GM12878 (cell line): ENCODE measurements at regions not wholly inside any gene's neighbourhood (a gene's known extent, or its start where the extent isn't known, plus 50 kb on each side); places are given as distances from the start of the nearest gene placed in this dataset.

Experiments used
- ATAC-seq: fragments of 200-7000 bp; cut with Tn5 transposase; 3 replicates; pipeline ENCODE4 v1.9.1; 2020; ENCODE audit warnings: mild to moderate bottlenecking, moderate library complexity
- BruUV-seq: library from RNA; stranded (reverse); fragments of 400-500 nt; replicated peaks from 2 replicates; lab custom pipeline; 2021; lab: Mats Ljungman, UMichigan
- CTCF ChIA-PET: fragments of 300-600 bp; sonication (Branson Sonifier 250); formaldehyde crosslinking; extraction: SDS; loops from one replicate; lab custom pipeline; 2021; ENCODE audit warnings: inconsistent platforms; lab: Yijun Ruan, JAX
- POLR2A ChIA-PET: fragments of 350-600 bp; formaldehyde crosslinking; extraction: SDS; loops from one replicate; lab custom pipeline; 2021; ENCODE audit warnings: inconsistent platforms; lab: Charles Lee
- RAD21 ChIA-PET: fragments of 300-600 bp; sonication (Branson Sonifier 250); formaldehyde crosslinking; loops from one replicate; lab custom pipeline; 2023; ENCODE audit warnings: antibody characterized with exemption; ENCODE audit not compliant: unreplicated experiment; lab: Charles Lee
- SMC1A ChIA-PET: fragments of 300-600 bp; sonication (Branson Sonifier 250); formaldehyde crosslinking; loops from one replicate; lab custom pipeline; 2023; ENCODE audit not compliant: unreplicated experiment, uncharacterized antibody; lab: Charles Lee
- DNase-seq: peaks from one replicate; pipeline ENCODE4 v3.0.0-alpha.2; 2011; ENCODE audit warnings: low read depth, low spot score
- FAIRE-seq: peaks from 3 replicates; lab custom pipeline; 2011; peaks lifted over from hg19 to GRCh38; lab: Jason Lieb, UNC
- H2AFZ ChIP-seq: 2 replicates; pipeline ENCODE4 v1.6.0; 2011; ENCODE audit warnings: low read depth, low read length, control low read depth; ENCODE audit not compliant: control insufficient read depth
- H3K27ac ChIP-seq: 2 replicates; pipeline ENCODE4 v1.5.1; 2011; ENCODE audit warnings: control low read depth; ENCODE audit not compliant: control insufficient read depth, insufficient read depth
- H3K27me3 ChIP-seq, 2 experiments: replicated peaks in 1 of 2; 2 replicates each; pipeline versions ENCODE4 v1.6.0 to v1.6.1; 2011; ENCODE audit warnings: low read length in 1 of 2; ENCODE audit not compliant: control insufficient read depth in 2 of 2, insufficient read depth in 2 of 2
- H3K36me3 ChIP-seq, 2 experiments: 2 replicates each; pipeline ENCODE4 v1.5.1; 2011; ENCODE audit warnings: low read length in 1 of 2; ENCODE audit not compliant: control insufficient read depth in 2 of 2, insufficient read depth in 2 of 2
- H3K4me1 ChIP-seq: 2 replicates; pipeline ENCODE4 v1.6.1; 2011; ENCODE audit warnings: mild to moderate bottlenecking, low read length, moderate library complexity, mixed read lengths; ENCODE audit not compliant: control insufficient read depth, insufficient read depth
- H3K4me2 ChIP-seq: 2 replicates; pipeline ENCODE4 v1.6.0; 2011; ENCODE audit warnings: control low read depth; ENCODE audit not compliant: control insufficient read depth, insufficient read depth
- H3K4me3 ChIP-seq: fragments of 200-600 bp; sonication (generic); 2 replicates; pipeline ENCODE4 v1.5.1; 2016
- H3K79me2 ChIP-seq: 2 replicates; pipeline ENCODE4 v1.6.0; 2011; ENCODE audit warnings: low read length; ENCODE audit not compliant: control insufficient read depth, insufficient read depth
- H3K9ac ChIP-seq: 2 replicates; pipeline ENCODE4 v1.8.0; 2011; ENCODE audit warnings: low read length, control low read depth, mixed read lengths; ENCODE audit not compliant: control insufficient read depth, insufficient read depth
- H3K9me3 ChIP-seq: replicated peaks from 3 replicates; pipeline ENCODE4 v1.5.1; 2011; ENCODE audit warnings: mild to moderate bottlenecking, low read length; ENCODE audit not compliant: control insufficient read depth, insufficient read depth
- H4K20me1 ChIP-seq: 2 replicates; pipeline ENCODE4 v1.6.0; 2011; ENCODE audit not compliant: control insufficient read depth, insufficient read depth
- ATF2 ChIP-seq: IDR thresholded peaks from 2 replicates; pipeline ENCODE4 v1.6.1; 2012; ENCODE audit warnings: low read length, inconsistent platforms
- CBFB ChIP-seq: IDR thresholded peaks from 2 replicates; pipeline ENCODE4 v1.6.1; 2016; ENCODE audit warnings: antibody characterized with exemption, low read depth
- IRF3 ChIP-seq: fragments of 450-650 bp; IDR thresholded peaks from 2 replicates; pipeline ENCODE4 v1.6.1; 2014; ENCODE audit warnings: mild to moderate bottlenecking
- KAT2A ChIP-seq: conservative IDR thresholded peaks from 2 replicates; pipeline ENCODE4 v1.6.1; 2011; ENCODE audit warnings: low read depth, low read length; ENCODE audit not compliant: control insufficient read depth
- NBN ChIP-seq: fragments of 450-650 bp; IDR thresholded peaks from 2 replicates; pipeline ENCODE4 v1.6.1; 2016
- RELA ChIP-seq: fragments of 450-650 bp; IDR thresholded peaks from 2 replicates; pipeline ENCODE4 v1.8.0; 2014; ENCODE audit warnings: borderline replicate concordance; ENCODE audit not compliant: partially characterized antibody
- USF1 ChIP-seq: IDR thresholded peaks from 2 replicates; pipeline ENCODE4 v1.6.1; 2011; ENCODE audit warnings: borderline replicate concordance, low read depth, mild to moderate bottlenecking, moderate library complexity, mixed read lengths, low read length; ENCODE audit not compliant: insufficient read depth; ENCODE audit errors: extremely low read length
- WGBS: methylation state at CpG from one replicate; pipeline ENCODE4 v1.1.6; 2016; ENCODE audit warnings: low lambda C conversion rate; ENCODE audit not compliant: insufficient replicate concordance, insufficient coverage; ENCODE audit errors: missing lambda C conversion rate; 5-methylcytosine and 5-hydroxymethylcytosine counted together
- in situ Hi-C: fragments of 300-500 bp; cut with MboI; formaldehyde crosslinking; loops from 9 replicates; pipeline ENCODE4 v1.14.3; 2018; ENCODE audit warnings: mixed read lengths
- intact Hi-C: fragments of 100-400 bp; cut with micrococcal nuclease; formaldehyde crosslinking; loops from one replicate; pipeline ENCODE4 v1.14.2; 2022; ENCODE audit not compliant: unreplicated experiment
- TF ChIP-seq, protein P1 (sequence below): IDR thresholded peaks from 2 replicates; pipeline ENCODE4 v1.6.1; 2012; ENCODE audit warnings: mild to moderate bottlenecking, low read depth, low read length

DNA sequence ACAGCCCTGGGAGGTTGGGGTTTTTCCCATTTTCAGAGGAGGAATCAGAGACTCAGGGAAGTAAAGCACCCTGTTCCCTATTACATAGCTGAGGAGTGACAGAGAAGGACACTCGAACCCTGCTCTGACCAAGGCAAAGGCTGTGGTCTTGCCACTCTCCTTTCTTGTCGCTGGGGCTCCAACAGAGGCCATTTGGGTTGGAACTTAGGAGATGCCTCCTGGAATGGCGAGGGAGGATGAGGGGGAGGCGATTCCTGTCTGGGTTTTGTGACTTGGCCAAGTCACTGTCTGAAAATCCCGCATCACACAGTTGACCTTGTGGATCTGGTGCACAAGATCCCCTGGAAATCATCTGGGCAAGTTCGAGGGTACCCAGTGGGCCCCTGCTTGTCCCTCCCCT is 64.0 kb upstream of the HAND1 start:
- Histone ChIP-seq H3K4me1 (peaks cover 3% of the 10 kb centered on the region; the same call in 1 of the 2 replicates), H3K36me3 (no peaks in the 10 kb centered on the region), H3K9ac (no peak overlapping the region), H3K79me2 (no peaks in the 10 kb centered on the region), H3K9me3 (no peaks in the 10 kb centered on the region), H3K27ac (no peak overlapping the region), H3K4me3 (no peak overlapping the region), H3K4me2 (no peak overlapping the region), H3K27me3 (peaks cover 0 to 2% of the 10 kb centered on the region in 2 experiments; a peak in 2 of 4 replicates), H4K20me1 (no peaks in the 10 kb centered on the region), H2AFZ (no peak overlapping the region)
- ChIA-PET POLR2A (no interaction called here), SMC1A (no interaction called here), CTCF (interaction anchor here (1.0 to 1.3 kb wide), 2 partner anchors 35 to 40 kb away, joined by 3 to 5 read pairs; no protein-coding TSS in a partner anchor), RAD21 (no interaction called here)
- DNase-seq: no peak
- WGBS: 27% methylated on average over 6 of the region's 6 CpGs
- no TSS peak for BruUV-seq
- TF ChIP-seq KAT2A (no peak), NBN (no peak), RELA (no peak), ATF2 (no peak), USF1 (no peak), CBFB (no peak), IRF3 (no peak)
- TF ChIP-seq, protein P1, sequence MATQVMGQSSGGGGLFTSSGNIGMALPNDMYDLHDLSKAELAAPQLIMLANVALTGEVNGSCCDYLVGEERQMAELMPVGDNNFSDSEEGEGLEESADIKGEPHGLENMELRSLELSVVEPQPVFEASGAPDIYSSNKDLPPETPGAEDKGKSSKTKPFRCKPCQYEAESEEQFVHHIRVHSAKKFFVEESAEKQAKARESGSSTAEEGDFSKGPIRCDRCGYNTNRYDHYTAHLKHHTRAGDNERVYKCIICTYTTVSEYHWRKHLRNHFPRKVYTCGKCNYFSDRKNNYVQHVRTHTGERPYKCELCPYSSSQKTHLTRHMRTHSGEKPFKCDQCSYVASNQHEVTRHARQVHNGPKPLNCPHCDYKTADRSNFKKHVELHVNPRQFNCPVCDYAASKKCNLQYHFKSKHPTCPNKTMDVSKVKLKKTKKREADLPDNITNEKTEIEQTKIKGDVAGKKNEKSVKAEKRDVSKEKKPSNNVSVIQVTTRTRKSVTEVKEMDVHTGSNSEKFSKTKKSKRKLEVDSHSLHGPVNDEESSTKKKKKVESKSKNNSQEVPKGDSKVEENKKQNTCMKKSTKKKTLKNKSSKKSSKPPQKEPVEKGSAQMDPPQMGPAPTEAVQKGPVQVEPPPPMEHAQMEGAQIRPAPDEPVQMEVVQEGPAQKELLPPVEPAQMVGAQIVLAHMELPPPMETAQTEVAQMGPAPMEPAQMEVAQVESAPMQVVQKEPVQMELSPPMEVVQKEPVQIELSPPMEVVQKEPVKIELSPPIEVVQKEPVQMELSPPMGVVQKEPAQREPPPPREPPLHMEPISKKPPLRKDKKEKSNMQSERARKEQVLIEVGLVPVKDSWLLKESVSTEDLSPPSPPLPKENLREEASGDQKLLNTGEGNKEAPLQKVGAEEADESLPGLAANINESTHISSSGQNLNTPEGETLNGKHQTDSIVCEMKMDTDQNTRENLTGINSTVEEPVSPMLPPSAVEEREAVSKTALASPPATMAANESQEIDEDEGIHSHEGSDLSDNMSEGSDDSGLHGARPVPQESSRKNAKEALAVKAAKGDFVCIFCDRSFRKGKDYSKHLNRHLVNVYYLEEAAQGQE: no peak
- in situ Hi-C loops (no loop called here), intact Hi-C loops (no loop called here)
- no peak for ATAC-seq
- FAIRE-seq: no peak
